Hematopoietic multipotent progenitor cell treated with erythropoietin and hydrocortisone succinate and interleukin-3 and kit ligand, for 4 days (in vitro differentiated cells): ENCODE measurements at regions not wholly inside any gene's neighbourhood (a gene's known extent, or its start where the extent isn't known, plus 50 kb on each side); places are given as distances from the start of the nearest gene placed in this dataset.

Source experiments
- DNase-seq: peaks from one replicate; pipeline ENCODE4 v3.0.0-alpha.2; 2015

DNA sequence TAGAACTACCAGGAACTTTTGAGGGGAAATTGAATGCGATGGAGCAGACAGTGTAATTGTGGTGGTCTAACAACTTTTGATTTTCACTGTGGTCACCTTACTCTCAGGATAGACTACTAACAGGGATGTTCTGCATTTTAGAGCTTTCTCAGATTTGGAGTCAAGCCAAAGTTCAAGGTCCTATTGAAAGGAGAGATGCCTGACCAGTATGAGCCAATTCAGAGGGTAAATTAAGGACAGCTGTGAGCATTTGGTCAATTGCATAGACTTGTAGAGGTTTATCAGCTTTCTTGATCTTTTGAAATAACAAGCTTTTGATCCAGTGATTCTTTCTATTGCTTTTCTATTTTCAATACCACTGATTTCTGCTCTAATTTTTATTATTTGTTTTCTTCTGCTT is 1095.7 kb upstream of the CNTNAP5 start:
- DNase-seq = no peak

DNA sequence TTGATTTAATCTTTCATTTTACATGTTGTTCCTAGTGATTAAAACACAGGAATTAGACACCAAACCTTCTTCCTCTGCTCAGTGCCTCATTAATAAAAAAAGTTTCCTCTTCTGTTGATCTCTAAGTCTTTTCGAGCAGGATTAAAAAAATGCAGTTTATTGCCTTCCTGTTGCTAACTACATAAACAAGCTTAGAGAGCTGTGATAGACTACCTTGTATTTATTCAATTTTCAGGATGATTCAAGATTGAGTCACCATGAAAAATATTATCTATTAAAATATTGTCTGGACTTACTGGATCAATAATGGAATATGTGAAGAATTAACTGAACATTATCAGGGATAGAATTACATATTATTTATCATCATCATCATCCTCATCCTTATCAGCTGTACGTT is 1089.6 kb upstream of the CNTNAP5 start:
- no peak for DNase-seq

DNA sequence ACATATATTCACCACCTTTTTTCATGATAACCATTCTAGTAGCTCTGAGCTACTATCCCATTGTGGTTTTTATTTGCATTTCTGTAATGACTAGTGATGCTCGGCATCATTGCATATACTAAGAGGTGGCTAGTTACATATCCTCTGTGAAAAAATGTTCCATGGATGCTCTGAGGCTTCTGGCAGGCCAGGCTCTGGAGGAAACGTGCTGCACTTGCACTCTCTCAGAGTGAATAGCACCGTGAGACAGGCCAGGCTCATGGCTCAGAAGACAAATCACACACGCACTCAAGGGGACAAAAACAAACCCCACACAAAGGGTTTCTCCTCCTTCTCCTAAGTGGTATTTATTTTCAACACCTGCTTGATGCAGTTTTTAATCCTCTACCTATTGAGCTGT is 1085.3 kb upstream of the CNTNAP5 start:
- no peak for DNase-seq

DNA sequence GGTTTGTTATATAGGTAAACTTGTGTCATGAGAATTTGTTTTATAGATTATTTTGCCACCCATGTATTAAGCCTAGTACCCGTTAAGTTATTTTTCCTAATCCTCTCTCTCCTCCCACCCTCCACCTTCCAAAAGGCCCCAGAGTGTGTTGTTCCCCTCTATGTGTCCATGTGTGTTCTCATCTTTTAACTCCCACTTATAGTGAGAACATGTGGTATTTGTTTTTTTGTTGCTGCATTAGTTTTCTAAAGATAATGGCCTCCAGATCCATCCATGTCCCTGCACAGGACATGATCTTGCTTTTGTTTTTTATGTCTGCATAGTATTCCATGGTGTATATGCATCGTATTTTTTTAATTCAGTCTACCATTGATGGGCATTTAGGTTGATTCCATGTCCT is 1075.6 kb upstream of the CNTNAP5 start:
- DNase-seq = no peak

DNA sequence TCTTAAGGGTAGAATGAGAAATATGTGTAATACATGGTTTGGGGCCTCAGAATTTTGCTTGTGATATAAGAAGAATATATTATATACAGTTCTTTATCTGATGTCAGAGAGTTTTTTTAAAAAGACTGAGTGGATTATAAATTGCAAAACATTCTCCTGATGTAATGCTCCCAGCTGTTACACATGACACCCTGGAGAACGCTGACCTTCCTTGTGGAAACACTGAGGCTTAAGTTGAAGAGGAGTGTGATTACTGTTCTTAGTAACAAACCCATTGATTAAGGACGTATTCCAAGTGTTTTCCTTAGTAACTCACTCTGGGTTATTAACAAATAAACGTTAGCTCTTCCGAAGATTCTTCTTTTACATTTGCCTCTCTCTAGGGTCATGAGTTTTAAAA is 1069.3 kb upstream of the CNTNAP5 start:
- no peak for DNase-seq

DNA sequence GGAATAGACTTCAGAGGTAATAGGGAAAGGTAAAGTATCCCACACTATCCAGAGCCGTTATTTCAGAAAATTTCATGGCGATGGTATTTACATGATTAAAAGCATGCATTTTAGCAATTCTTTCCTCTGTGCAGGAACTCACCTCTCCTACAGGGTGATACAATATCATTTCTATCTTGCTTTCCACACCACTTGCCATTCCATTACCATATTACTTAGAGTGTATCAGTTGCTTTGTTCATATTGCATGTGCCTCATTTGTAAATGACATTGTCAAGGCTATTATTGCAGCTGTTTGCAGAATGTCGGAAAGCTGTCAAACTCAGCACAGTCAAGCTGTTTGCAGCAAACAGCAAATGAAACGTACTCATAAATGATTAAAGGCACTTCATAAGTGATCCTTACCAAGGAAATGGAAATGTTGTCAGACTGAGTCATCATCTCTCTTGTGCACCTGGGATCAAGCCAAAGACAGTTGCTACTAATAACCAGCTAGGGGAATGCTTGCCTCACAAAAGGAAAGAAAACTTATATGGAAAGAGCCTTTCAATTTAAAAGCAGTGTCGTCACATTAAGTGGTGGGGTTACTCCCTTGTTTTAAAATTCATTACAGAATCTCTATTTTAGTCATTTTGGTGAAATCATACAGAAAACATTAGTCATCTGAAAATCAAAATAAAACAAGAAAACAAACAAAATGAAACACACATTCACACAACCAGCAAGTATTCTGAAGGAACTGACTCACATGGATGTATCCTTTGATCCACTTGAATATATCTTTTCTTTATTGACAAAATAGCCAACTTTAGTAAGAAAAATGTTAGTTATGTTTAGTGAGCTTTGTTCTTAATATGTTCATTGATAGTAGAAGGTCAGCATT is 1064.1 kb upstream of the CNTNAP5 start:
- no peak for DNase-seq

DNA sequence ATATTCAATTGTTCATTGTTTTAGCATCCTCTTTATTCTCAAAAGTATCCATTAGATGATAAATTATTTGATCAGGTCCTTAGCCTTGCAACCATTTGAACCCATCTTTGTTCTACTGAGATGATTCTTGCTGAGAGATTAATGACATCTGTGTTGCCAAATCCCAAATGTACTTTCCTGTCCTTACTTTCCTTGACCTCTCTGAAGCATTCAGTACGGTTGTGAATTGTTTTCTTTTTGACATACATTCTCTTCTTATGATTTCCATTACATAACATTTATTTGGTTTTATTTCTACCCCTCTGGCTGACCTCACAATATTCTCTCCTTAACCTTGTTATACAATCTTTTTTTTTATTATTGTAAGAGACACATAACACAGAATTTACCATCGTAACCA is 1058.6 kb upstream of the CNTNAP5 start:
- DNase-seq = no peak

DNA sequence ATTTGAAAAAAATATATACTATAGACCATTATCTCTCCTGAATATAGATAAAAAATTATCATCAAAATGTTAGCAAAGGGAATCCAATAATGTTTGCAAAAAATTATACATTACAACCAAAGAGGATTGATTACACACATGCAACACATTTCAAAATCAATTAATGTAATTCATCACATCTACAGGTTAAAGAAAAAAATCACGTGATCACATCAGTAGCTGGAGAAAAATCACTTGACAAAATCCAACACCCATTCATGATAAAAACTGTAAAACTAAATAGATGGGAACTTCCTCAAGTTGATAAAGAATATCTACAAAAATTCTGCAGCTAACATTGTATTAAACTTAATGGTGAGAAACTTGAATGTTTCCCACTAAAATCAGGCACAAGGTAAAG is 1047.5 kb upstream of the CNTNAP5 start:
- DNase-seq = no peak

DNA sequence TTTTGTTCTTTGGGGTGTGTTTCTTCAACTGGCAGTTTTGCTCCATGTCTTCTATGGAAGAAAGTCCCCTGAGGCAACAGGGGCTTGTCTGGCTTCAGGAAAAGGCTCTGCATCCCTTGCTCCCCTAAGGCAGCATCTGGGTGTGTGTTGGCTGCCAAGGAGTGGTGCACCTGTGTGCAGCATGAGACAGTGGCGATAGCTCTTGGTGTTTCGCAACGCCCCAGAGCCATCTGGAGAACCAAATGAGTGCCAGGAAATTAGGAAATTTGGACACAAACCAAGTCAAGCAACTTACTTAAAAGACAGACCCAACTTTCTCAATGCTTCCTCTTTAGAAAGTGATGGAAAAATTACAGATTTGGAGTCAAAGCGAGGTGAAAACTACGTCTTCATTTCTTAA is 1044.4 kb upstream of the CNTNAP5 start:
- DNase-seq = peak; percentile 68

DNA sequence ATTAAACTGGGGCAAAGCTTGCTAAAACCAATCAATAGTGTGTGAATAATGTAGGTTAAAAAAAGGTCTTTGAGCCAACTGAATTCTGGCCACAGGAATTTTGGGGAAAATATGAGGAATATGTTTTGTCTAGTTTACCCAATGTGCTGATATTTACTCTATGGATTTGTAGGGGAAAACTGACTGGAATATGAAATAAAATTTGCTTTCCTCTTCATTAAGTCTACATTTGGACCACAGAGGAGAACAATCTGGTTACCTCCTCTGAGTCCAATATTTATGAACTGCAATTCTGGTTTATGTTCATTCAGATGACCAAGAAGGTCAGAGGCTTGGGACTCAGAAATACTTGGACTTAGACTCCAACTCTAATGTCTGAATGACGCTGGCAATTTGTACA is 1042.2 kb upstream of the CNTNAP5 start:
- no peak for DNase-seq

DNA sequence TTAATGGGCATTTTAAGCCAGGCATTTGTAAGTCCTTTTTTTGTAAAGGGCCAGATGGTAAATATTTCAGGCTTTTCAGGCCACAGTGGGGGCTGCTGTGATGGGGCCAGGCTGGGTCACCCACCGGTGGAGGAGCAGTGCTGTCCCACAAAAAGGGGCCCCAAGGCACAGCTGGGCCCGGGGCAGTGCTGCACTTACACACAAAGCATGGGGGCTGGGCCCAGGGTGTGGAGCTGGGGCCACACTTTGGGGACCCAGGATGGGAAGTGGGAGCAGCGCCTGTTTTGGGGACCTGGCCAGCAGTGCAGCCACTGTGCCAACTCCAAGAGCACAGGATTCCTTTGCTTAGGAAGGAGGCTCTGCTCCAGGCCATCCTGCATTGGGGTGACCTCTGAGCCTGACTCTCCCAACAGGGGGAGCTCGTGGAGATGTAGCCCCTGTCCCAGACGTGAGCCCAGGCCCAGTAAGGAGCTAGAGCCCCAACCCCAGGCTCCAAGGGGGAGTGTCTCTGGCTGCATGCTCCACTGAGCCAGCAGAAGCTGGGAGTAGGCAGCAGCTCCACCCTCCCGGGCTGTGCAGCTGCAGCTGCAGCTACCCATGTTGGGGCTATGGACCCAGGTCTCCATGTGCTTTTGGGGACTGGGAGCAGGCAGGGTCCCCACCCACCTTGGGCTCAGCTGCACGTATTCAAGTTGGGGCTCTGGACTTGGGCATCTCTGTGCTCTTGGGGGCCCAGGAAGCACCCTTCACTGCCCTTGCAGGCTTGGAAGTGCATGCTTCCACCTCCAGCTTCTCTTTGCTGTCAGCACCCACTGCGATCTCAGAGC is 1036.5 kb upstream of the CNTNAP5 start:
- DNase-seq = no peak

DNA sequence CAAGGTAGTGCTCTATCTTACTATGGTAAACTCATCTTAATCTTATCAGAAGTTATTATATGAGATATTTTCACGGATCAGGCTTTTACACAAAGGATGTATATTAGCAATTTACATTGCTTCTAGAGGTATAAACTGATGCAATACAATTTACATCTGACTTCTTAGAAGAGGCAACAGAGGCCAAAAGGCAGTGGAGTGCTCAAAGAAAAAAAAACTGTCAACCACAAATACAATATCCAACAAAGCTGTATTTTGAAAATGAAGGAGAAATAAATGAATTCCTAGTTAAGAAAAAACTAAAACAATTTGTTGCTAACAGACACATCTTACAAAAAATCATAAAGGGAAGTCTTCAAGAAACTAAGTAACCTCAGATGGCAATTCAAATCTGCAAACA is 1031.5 kb upstream of the CNTNAP5 start:
- no peak for DNase-seq

DNA sequence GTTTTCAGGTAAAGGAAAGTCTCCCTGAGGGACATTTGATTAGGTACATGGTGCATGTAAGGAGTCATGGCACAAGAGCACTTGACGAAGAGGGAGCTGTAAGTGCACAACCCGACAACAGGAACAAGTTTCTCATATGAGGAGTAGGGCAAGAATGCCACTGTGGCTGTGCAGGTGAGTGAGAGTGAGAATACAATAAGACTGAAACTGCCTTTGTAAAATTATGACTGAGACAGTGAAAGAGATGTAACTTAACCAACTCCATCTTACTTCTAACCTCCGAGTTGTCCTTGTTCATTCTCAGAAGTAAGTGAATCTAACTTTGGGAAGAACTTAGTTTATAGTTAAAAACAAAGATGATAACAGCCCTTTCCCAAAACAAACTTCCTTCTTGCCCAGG is 1025.8 kb upstream of the CNTNAP5 start:
- no peak for DNase-seq

DNA sequence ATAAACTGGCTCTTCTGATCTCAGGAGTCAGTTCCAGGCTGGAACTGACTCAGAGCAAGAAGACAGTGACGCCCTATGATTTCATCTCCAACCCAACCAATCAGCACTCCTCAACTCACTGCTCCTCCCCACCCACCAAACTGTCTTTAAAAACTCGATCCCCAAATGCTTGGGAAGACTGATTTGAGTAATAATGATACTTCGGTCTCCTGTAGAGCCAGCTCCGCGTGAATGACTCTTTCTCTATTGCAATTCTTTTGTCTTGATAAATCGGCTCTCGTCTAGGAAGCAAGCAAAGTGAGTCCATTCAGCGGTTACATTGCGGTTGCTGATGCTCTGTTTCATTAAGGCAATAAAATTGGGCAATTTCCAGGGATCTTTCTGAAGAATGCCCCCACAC is 1025.3 kb upstream of the CNTNAP5 start:
- no peak for DNase-seq

DNA sequence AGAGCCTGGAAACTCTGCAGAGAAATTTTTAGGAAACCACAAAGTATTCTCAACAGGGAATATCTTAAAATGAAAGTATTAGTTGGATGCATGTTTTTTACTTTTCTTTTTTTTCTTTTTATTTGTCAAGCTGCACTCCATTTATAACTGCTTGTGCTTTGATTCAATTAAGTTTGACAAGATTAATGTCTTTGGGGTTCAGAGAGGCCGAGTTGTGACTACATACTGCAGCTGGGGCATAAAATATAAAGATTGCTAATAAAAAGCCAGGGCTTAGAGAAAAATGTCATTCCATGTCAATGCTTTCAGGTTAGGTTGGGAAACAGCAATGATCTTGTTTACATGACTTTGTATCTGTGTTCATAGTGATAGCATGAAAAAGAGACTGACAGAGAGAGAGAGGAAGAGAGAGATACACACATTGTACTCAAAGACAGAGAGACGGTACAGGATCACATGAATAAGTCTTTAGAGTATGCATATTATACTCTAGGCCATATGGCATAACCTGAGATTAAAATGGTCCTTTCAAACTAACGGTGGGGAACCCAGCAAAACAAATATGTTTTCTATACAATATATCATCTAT is 1022.3 kb upstream of the CNTNAP5 start:
- DNase-seq = no peak

DNA sequence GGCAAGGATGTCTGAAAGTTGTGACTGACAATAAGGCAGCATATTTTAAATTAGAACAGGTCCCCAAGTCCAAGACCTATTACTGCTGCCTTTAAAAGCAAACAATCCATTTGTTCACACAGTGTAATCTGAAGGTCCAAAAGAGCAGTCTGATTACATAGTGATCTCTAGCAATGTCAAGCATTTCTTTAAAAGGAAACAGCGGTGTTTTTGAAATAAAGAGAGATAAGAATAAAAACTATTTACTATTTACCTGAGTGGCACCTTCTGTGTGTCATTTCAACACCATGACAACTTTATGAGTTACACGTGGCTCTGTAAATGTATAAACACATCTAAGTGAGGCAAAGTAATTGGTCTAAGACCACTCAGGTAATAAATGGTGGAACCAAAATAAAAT is 1009.9 kb upstream of the CNTNAP5 start:
- no peak for DNase-seq

DNA sequence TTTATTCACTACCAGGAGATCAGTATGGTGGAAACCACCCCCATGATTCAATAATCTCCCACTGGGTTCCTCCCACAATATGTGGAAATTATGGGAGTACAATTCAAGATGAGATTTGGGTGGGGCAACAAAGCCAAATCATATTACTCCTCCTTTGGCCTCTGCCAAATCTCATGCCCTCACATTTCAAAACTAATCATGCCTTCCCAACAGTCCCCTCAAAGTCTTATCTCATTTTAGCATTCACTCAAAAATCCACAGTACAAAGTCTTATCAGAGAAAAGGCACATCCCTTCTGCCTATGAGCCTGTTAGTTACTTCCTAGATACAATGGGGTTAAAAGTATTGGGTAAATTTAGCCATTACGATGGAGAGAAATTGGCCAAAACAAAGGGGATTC is 989.5 kb upstream of the CNTNAP5 start:
- peak; percentile 66 for DNase-seq

DNA sequence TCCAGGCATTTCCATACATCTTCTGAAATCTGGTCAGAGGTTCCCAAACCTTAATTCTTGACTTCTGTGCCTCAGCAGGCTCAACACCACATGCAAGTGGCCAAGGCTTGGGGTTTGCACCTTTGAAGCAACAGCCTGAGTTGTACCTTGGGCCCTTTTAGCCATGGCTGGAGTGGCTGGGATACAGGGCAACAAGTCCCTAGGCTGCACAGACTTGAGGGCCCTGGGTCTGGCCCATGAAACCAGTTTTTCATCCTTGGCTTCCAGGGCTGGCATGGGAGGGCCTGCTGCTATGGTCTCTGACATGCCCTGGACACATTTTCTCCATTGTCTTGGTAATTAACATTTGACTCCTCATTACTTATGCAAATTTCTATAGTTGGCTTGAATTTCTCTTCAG is 988.8 kb upstream of the CNTNAP5 start:
- no peak for DNase-seq

DNA sequence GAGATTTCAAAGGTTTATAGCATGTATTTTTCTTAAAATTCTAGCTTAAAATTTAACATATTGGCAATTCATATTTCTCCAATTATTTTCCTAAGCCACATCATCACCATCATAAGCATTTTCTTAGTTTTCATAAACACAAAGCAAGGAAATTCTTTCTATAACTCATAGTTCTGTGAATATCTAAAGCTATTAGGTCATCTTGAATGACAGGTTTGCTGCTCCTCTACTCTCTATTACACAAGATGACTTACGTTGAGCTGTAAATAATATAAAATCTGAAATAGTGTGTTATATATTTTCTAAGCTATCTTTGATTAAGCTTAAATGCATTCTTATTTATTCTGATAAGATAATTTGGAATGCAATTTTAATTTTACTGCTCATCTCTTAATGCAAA is 984.6 kb upstream of the CNTNAP5 start:
- DNase-seq = no peak

DNA sequence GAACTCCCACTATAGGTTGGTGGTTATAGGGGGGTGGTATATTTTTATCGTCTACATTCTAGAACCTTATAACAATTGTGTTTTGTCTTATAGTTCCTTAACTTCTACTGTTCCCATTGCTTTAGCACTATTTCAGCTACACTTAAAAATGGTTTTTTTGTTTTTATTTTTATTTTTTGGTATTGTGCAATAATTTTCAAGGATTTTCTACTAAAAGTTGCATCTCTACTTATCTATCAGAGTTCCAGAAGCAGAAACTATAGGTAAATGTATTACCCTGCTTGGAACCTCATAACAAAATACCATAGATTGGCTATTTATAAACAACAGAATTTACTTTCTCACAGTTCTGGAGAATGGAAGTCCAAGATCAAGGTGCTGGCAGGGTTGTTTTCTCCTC is 981.6 kb upstream of the CNTNAP5 start:
- DNase-seq = no peak

DNA sequence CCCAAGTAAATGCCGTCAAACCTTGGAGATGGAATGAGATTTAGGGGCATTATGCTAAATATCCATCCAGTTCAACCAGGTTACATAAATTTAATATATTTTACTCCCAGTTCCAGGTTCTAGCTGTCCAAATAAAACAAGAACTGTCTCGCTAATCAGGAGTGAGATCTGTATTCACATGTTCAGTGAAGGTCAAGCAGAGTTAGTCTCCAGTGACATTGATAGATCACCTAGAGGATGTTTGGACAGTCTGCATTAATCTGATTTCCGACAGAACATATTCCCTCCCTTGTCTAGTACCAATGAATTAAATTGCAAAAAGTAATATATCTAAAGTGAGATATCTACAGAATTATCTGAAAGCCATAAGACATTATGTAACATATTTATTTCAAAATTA is 979.4 kb upstream of the CNTNAP5 start:
- DNase-seq = no peak

DNA sequence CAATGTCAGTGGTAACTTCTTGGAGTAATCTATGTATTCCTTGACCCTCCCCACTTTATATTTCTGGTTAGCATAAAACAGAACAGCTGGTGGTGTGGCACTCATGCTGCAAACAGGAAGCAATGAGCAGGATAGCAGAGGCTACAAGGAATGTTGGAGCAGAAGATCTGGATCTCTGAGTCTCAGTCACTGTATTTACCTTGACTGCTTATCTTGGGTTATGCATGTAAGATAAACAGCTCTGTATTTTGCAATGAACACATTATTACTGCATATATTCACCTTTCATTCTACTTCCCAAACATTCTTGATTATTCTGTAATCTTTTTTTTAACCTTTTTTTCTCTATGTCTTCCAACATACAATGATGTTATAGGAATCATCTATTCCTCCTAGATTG is 977.9 kb upstream of the CNTNAP5 start:
- DNase-seq = no peak

DNA sequence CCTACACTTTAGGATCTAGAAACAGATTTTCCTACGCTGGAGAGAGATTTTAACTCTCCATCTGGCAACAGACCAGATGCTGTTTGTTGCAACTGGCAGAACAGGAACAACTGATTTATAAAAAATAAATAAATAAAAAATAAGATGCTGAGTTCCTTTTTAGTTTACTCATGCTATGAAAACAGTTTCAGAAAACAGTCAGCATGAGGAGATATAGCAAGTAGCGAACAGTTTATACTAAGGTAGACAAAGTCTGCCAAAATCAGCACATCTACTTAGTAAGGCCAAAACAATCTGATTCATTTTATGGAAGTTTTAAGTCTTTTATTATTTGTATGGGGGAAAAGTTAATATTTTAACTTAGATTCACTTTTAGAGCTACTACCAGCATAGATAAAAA is 974.0 kb upstream of the CNTNAP5 start:
- no peak for DNase-seq

DNA sequence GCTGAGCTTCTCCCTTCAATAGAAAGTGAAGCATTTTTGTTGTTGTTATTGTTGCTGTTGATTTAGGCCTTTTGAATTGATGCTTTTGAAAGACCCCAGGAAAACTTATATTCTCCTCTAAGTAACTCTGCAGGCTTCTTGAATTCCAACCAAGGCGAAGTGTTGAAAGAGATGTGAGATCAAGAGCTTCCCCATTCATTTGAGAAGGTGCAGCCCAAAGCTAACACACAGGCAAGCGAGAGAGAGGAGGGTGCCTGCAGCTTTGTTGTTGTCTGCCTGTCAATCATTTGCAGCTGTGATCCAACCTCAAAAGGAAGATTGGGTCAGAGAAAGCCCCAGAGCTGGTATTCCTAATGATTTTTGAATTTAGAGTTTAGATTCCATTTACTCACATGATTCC is 963.6 kb upstream of the CNTNAP5 start:
- no peak for DNase-seq
